OCI-LY1 (cell line): ENCODE measurements at regions not wholly inside any gene's neighbourhood (a gene's known extent, or its start where the extent isn't known, plus 50 kb on each side); places are given as distances from the start of the nearest gene placed in this dataset.

ENCODE experiments used
- H2AFZ ChIP-seq: fragments of 200-600 bp; sonication (generic), shearing (Covaris generic); 2 replicates; pipeline ENCODE4 v1.6.0; 2014; ENCODE audit warnings: antibody characterized with exemption, mild to moderate bottlenecking, low read length
- H3F3A ChIP-seq: fragments of 200-600 bp; sonication (generic), shearing (Covaris generic); 2 replicates; pipeline ENCODE4 v1.6.0; 2014; ENCODE audit warnings: mild to moderate bottlenecking, antibody characterized with exemption, low read length, moderate library complexity; ENCODE audit not compliant: insufficient read depth
- H3K27ac ChIP-seq: fragments of 200-600 bp; sonication (generic); 2 replicates; pipeline ENCODE4 v1.5.1; 2014; ENCODE audit warnings: low read length, mixed run types, mild to moderate bottlenecking, low read depth; ENCODE audit not compliant: poor library complexity, severe bottlenecking
- H3K27me3 ChIP-seq: fragments of 200-600 bp; sonication (generic); 2 replicates; pipeline ENCODE4 v1.6.0; 2014; ENCODE audit warnings: antibody characterized with exemption, mild to moderate bottlenecking, low read length, moderate library complexity; ENCODE audit not compliant: insufficient read depth
- H3K36me3 ChIP-seq: fragments of 200-600 bp; sonication (generic); 2 replicates; pipeline ENCODE4 v1.6.1; 2014; ENCODE audit warnings: mild to moderate bottlenecking, antibody characterized with exemption, low read length, moderate library complexity, mixed read lengths; ENCODE audit not compliant: insufficient read depth
- H3K4me1 ChIP-seq: fragments of 200-600 bp; sonication (generic); 2 replicates; pipeline ENCODE4 v1.5.1; 2014; ENCODE audit warnings: mild to moderate bottlenecking, low read length, moderate library complexity; ENCODE audit not compliant: insufficient read depth, severe bottlenecking
- H3K4me2 ChIP-seq: fragments of 200-600 bp; sonication (generic), shearing (Covaris generic); 2 replicates; pipeline ENCODE4 v1.6.1; 2014; ENCODE audit warnings: low read length
- H3K4me3 ChIP-seq: fragments of 200-600 bp; sonication (generic); 2 replicates; pipeline ENCODE4 v1.5.1; 2014; ENCODE audit warnings: low read length, low read depth, mild to moderate bottlenecking, mixed read lengths; ENCODE audit not compliant: poor library complexity, severe bottlenecking
- H3K79me2 ChIP-seq: fragments of 200-600 bp; shearing (Covaris generic); 2 replicates; pipeline ENCODE4 v1.6.1; 2016; ENCODE audit warnings: mixed run types, low read length, mixed read lengths; ENCODE audit not compliant: insufficient read depth
- H3K9ac ChIP-seq: fragments of 200-600 bp; sonication (generic), shearing (Covaris generic); 2 replicates; pipeline ENCODE4 v1.6.1; 2014; ENCODE audit warnings: mild to moderate bottlenecking, low read length, mixed read lengths
- H3K9me2 ChIP-seq: fragments of 200-600 bp; sonication (generic), shearing (Covaris generic); 2 replicates; pipeline ENCODE4 v1.6.1; 2014; ENCODE audit warnings: low read depth, mild to moderate bottlenecking, low read length, mixed read lengths
- H3K9me3 ChIP-seq: fragments of 200-600 bp; shearing (Covaris generic); 2 replicates; pipeline ENCODE4 v1.6.1; 2014; ENCODE audit warnings: low read length, mixed read lengths
- H4K20me1 ChIP-seq: fragments of 200-600 bp; sonication (generic), shearing (Covaris generic); 2 replicates; pipeline ENCODE4 v1.6.0; 2016; ENCODE audit warnings: mild to moderate bottlenecking, low read length; ENCODE audit not compliant: insufficient read depth
- EZH2 ChIP-seq: fragments of 200-600 bp; sonication (generic), shearing (Covaris generic); IDR thresholded peaks from 2 replicates; pipeline ENCODE4 v1.8.0; 2017; ENCODE audit warnings: borderline replicate concordance, mixed run types, mild to moderate bottlenecking, antibody characterized with exemption, low read length, moderate library complexity, mixed read lengths
- TF ChIP-seq, protein P1 (sequence below): fragments of 200-600 bp; sonication (generic), shearing (Covaris generic); IDR thresholded peaks from 2 replicates; pipeline ENCODE4 v1.5.1; 2017; ENCODE audit warnings: mild to moderate bottlenecking, antibody characterized with exemption, low read length, moderate library complexity, mixed read lengths

DNA sequence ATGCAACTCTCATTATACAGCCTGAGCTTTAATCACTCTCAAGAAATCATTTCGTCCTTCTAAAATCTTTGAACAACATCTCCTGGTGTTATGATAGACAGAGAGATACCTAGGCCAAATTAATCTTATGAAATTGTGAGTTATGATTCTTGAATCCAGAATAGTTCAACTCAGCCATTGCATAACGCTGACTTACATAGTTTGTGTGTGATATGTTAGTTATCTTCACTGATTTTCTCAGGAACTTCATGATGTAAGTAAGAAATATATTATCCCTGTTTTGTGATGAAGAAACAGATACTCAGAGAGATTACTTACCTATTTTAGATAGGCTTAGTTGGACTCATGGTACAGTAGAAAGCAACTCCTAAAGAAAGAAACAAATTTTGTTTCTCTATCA, 684.4 kb downstream of the ZEB2 start:
- Histone ChIP-seq H3K79me2 (no peaks in the 10 kb centered on the region), H3K27ac (no peak overlapping the region)

DNA sequence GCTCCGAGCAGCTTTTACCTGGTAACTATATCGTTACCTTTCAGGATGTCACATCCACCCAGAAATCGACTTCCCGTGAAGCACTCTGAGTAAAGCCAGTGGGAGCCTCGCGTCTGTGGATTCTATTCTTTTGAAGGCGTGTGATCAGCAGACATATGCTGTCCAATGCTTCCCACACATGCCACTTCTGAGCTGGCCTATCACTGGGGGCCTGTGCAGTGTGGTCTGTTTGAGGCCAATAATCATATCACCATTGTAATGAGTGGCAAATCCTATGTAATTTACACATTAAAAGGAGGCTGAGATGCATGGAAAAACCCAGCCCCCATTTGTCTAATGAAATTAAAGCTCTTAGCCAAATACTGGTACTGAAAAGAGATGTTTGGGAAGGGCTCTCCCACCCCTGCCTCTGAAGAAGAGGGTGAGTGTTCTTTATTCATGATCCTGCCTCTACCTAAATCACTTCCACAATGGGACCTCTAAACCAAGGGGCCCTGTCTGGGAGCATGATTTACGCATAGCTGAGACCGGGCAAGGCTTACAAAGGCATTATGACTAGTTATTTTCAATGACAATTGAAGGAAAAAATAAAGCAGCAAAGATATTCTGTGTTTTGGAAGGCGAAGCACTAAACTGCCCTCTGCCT, 686.8 kb downstream of the ZEB2 start:
- H3K27me3 ChIP-seq, result no peaks in the 10 kb centered on the region
- no peaks in the 10 kb centered on the region for H3K9me2 ChIP-seq
- no peaks in the 10 kb centered on the region for H3K36me3 ChIP-seq
- H3K9ac ChIP-seq, result no peak overlapping the region
- H3K27ac ChIP-seq, result no peak overlapping the region
- no peak for TF ChIP-seq EZH2
- TF ChIP-seq, protein P1, sequence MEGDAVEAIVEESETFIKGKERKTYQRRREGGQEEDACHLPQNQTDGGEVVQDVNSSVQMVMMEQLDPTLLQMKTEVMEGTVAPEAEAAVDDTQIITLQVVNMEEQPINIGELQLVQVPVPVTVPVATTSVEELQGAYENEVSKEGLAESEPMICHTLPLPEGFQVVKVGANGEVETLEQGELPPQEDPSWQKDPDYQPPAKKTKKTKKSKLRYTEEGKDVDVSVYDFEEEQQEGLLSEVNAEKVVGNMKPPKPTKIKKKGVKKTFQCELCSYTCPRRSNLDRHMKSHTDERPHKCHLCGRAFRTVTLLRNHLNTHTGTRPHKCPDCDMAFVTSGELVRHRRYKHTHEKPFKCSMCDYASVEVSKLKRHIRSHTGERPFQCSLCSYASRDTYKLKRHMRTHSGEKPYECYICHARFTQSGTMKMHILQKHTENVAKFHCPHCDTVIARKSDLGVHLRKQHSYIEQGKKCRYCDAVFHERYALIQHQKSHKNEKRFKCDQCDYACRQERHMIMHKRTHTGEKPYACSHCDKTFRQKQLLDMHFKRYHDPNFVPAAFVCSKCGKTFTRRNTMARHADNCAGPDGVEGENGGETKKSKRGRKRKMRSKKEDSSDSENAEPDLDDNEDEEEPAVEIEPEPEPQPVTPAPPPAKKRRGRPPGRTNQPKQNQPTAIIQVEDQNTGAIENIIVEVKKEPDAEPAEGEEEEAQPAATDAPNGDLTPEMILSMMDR, result no peak
- no peaks in the 10 kb centered on the region for H3F3A ChIP-seq
- H2AFZ ChIP-seq, result no peak overlapping the region
- H3K4me3 ChIP-seq, result no peak overlapping the region
- no peaks in the 10 kb centered on the region for H3K4me1 ChIP-seq
- no peak overlapping the region for H3K4me2 ChIP-seq
- no peaks in the 10 kb centered on the region for H3K79me2 ChIP-seq
- no peaks in the 10 kb centered on the region for H3K9me3 ChIP-seq
- H4K20me1 ChIP-seq, result no peaks in the 10 kb centered on the region

More for the DNA sequence above, 684.4 kb downstream of the ZEB2 start:
- Histone ChIP-seq H3K9me2 (no peaks in the 10 kb centered on the region), H3K36me3 (no peaks in the 10 kb centered on the region), H2AFZ (no peak overlapping the region), H3K4me3 (no peak overlapping the region), H3K27me3 (no peaks in the 10 kb centered on the region), H4K20me1 (no peaks in the 10 kb centered on the region), H3K9me3 (no peaks in the 10 kb centered on the region), H3K4me1 (no peaks in the 10 kb centered on the region), H3K4me2 (no peak overlapping the region), H3F3A (no peaks in the 10 kb centered on the region), H3K9ac (no peak overlapping the region)
- TF ChIP-seq, protein P1, result no peak
- no peak for TF ChIP-seq EZH2

DNA sequence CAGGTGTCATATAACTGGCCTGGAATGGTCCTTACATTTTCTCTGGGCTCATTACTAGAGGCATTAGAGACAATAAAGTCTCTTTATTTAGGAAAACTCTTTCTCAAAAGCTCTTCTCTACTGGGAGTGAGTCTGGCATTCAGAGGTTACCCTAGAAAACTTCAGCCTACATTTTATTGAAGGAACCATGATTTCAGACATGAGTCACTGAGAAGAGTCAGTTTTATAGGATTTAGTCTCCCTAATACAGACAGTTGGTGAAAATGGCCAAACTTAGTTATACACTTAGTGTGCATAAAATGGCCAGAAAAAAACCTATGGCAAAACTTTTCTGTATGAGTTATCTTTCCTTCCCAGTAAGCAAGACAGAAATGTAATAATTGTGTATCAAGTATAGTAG, 689.4 kb downstream of the ZEB2 start:
- Histone ChIP-seq H3K9me2 (no peaks in the 10 kb centered on the region), H2AFZ (no peak overlapping the region), H3K27ac (no peak overlapping the region), H3K79me2 (no peaks in the 10 kb centered on the region), H3K36me3 (no peaks in the 10 kb centered on the region), H3F3A (no peaks in the 10 kb centered on the region), H3K27me3 (no peaks in the 10 kb centered on the region), H3K9ac (no peak overlapping the region), H3K4me3 (no peak overlapping the region), H4K20me1 (no peaks in the 10 kb centered on the region), H3K4me2 (no peak overlapping the region), H3K9me3 (no peaks in the 10 kb centered on the region), H3K4me1 (no peaks in the 10 kb centered on the region)
- TF ChIP-seq, protein P1, result no peak
- no peak for TF ChIP-seq EZH2
